Omental fat pad (tissue), 3 donors: ENCODE measurements at regions not wholly inside any gene's neighbourhood (a gene's known extent, or its start where the extent isn't known, plus 50 kb on each side); places are given as distances from the start of the nearest gene placed in this dataset.

Experiments used
- ATAC-seq: fragments of 150-250 bp; one replicate; pipeline ENCODE4 v1.9.1; 2016; ENCODE audit warnings: mild to moderate bottlenecking, moderate library complexity; ENCODE audit not compliant: low FRiP score
- DNase-seq: peaks from one replicate; pipeline ENCODE4 v3.0.0-alpha.2; 2019; ENCODE audit warnings: low spot score
- CTCF ChIP-seq, 3 donors: fragments of 450-650 bp; IDR thresholded peaks; one replicate each; pipeline ENCODE4 v1.5.1; 2016 to 2017; ENCODE audit warnings: antibody characterized with exemption in 3 of 3, mild to moderate bottlenecking in 3 of 3, moderate library complexity in 2 of 3

DNA sequence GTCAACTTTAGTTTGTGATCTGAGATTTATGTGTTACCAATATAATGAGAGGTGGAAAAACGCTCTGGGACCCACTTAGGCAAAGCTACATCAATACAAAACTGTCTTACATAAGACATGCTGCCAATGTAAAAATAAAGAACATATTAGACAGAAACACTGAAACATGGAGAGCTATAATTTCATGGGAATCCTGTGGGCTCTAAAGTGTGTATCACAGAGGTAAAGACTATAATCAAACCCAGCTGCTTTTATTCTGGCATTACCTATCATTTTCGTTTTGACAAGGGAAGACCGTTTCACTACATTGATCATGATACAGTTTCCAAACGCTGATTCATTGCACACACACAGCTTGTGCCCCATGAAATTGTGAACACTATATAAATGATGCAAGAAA lies 400.5 kb upstream of the TUSC1 start:
- DNase-seq (no peak), ATAC-seq (no peak)
- TF ChIP-seq CTCF (IDR thresholded peaks at IDR 0.05), result no peak

- DNase-seq, result no peak
- TF ChIP-seq CTCF (IDR thresholded peaks at IDR 0.05), result no peak
- no peak for ATAC-seq
Measured at GRCh38 chr9:26077860-26078259, 399.6 kb upstream of the TUSC1 start.

DNA sequence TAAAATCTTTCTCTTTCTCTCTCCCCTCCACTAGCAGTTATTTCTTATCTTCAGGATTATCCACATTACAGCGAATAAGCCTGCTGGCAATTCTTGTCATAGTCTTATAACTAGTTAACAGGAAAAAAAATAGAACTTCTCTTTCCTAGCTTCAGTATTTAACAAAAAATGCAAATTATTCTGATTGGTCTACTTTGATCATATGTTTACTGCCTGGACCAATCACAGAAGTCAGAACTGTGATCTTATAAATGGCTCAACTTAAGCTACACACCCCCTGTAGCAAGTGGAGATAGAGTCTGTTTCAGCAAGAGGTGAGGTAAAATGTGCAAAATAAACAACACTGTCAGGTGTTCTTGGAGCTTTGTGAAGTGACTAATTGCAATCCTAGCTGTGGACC lies 389.4 kb upstream of the TUSC1 start:
- DNase-seq, result no peak
- no peak for ATAC-seq
- no peak for TF ChIP-seq CTCF (IDR thresholded peaks at IDR 0.05)

- no peak for TF ChIP-seq CTCF (IDR thresholded peaks at IDR 0.05)
- ATAC-seq (no peak), DNase-seq (no peak)
Measured at GRCh38 chr9:26066237-26066636, 388.0 kb upstream of the TUSC1 start.

DNA sequence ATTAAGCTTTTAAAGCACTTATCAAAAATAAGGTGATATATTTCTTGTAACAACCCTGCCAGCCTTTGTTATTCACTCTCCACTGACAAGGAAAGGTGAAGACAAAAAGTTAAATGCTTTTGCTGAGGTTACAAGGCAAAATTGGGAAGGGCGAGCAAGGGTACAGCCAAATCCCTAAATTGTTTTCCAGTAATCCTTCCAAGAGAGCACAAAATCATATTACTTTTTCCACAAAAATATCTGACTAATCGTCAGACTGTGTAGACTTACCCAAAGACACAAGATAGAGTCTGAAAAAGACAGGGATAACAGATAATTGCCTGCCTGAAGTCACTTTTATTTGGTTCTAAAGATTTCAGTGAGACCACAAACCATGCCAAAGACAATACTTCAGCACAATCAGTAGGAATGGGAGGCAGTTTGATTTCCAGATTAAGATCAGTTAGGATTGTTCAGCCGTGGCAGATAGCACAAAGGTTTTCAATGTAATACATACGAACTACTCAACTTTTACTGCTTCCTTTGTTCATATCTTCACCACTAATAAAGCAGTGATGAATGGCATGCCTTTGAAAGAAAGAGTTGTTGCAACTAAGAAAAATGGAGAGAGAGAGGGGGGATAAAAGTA lies 383.8 kb upstream of the TUSC1 start:
- DNase-seq, result no peak
- TF ChIP-seq CTCF (IDR thresholded peaks at IDR 0.05), result no peak

GRCh38 chr9:26058111-26058895 lies 380.1 kb upstream of the TUSC1 start:
- no peak for TF ChIP-seq CTCF (IDR thresholded peaks at IDR 0.05)
- no peak for ATAC-seq

More for the DNA sequence above, 383.8 kb upstream of the TUSC1 start:
- no peak for ATAC-seq

GRCh38 chr9:26057050-26057449 lies 378.8 kb upstream of the TUSC1 start:
- ATAC-seq, result no peak
- no peak for TF ChIP-seq CTCF (IDR thresholded peaks at IDR 0.05)
- no peak for DNase-seq

More at GRCh38 chr9:26058111-26058895, 380.1 kb upstream of the TUSC1 start:
- no peak for DNase-seq
